Natural killer cell (primary cell): ENCODE measurements at regions not wholly inside any gene's neighbourhood (a gene's known extent, or its start where the extent isn't known, plus 50 kb on each side); places are given as distances from the start of the nearest gene placed in this dataset.
"Not testable (repeated sequence)": the region's sequence is repeated elsewhere in the genome, so short reads cannot be mapped to it uniquely, and the experiment has no call there.

Source experiments
- ATAC-seq, 3 donors: fragments of 150-1000 bp in 2 of 3; fragments of 200-7000 bp in 1 of 3; cut with Tn5 transposase; 1 replicate in 1 of 3; 2 replicates in 2 of 3; pipeline ENCODE4 v1.10.0; 2021; ENCODE audit warnings: mild to moderate bottlenecking in 2 of 3, moderate library complexity in 2 of 3
- DNase-seq, 2 donors: peaks; one replicate each; pipeline versions ENCODE4 v3.0.0 to v3.0.0-alpha.2; 2013 to 2021; ENCODE audit warnings: mixed read lengths in 1 of 2
- H3K27ac ChIP-seq: one replicate; pipeline ENCODE4 v1.5.1; 2013; ENCODE audit warnings: mild to moderate bottlenecking, low read length
- H3K27me3 ChIP-seq: one replicate; pipeline ENCODE4 v1.6.1; 2013; ENCODE audit warnings: low read length; ENCODE audit not compliant: control insufficient read depth, insufficient read depth
- H3K36me3 ChIP-seq: one replicate; pipeline ENCODE4 v1.6.1; 2013; ENCODE audit warnings: low read length; ENCODE audit not compliant: control insufficient read depth, insufficient read depth
- H3K4me1 ChIP-seq: one replicate; pipeline ENCODE4 v1.6.1; 2013; ENCODE audit warnings: low read length; ENCODE audit not compliant: control insufficient read depth, insufficient read depth
- H3K4me3 ChIP-seq: one replicate; pipeline ENCODE4 v1.5.1; 2013; ENCODE audit warnings: low read length
- H3K9me3 ChIP-seq: one replicate; pipeline ENCODE4 v1.6.1; 2013; ENCODE audit warnings: low read length; ENCODE audit not compliant: control insufficient read depth, insufficient read depth
- H3K27ac Mint-ChIP-seq, 2 donors: one replicate each; pipeline ENCODE4 v1.8.0; 2022; ENCODE audit warnings: mild to moderate bottlenecking in 2 of 2, mixed read lengths in 2 of 2, moderate library complexity in 1 of 2
- H3K27me3 Mint-ChIP-seq, 2 donors: one replicate each; pipeline ENCODE4 v1.8.0; 2022; ENCODE audit warnings: low read depth in 2 of 2, mixed read lengths in 2 of 2
- H3K36me3 Mint-ChIP-seq: one replicate; pipeline ENCODE4 v1.8.0; 2022; ENCODE audit warnings: mixed read lengths
- H3K4me1 Mint-ChIP-seq, 2 donors: one replicate each; pipeline ENCODE4 v1.8.0; 2022; ENCODE audit warnings: mixed read lengths in 2 of 2
- H3K4me3 Mint-ChIP-seq: one replicate; pipeline ENCODE4 v1.8.0; 2022; ENCODE audit warnings: mild to moderate bottlenecking, moderate library complexity, mixed read lengths
- H3K9me3 Mint-ChIP-seq, 2 donors: one replicate each; pipeline ENCODE4 v1.8.0; 2022; ENCODE audit warnings: mixed read lengths in 2 of 2
- WGBS: methylation state at CpG from one replicate; pipeline ENCODE4 v1.1.7; 2013; ENCODE audit warnings: missing lambda C conversion rate; ENCODE audit not compliant: insufficient coverage; 5-methylcytosine and 5-hydroxymethylcytosine counted together
- intact Hi-C: fragments of 100-400 bp; cut with micrococcal nuclease; formaldehyde crosslinking; loops from one replicate; pipeline ENCODE4 v1.14.2; 2022
- TF ChIP-seq, protein P1 (sequence below): fragments of 200-600 bp; IDR thresholded peaks from one replicate; pipeline ENCODE4 v1.8.0; 2022; ENCODE audit warnings: antibody characterized with exemption

DNA sequence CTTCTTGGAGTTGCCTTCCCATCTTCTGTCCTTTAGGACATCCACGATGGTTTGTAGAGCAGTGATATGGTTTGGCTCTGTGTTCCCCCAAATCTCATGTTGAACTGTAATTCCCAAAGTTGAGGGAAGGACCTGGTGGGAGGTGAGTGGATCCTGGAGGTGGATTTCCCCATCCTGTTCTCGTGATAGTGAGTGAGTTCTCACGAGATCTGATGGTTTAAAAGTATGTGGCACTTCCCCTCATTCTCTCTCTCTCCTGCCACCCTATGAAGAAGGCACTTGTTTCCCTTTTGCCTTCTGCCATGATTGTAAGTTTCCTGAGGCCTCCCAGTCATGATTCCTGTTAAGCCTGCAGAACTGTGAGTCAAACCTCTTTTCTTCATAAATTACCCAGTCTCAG lies 99.2 kb downstream of the BRMS1L start:
- no peaks in the 10 kb centered on the region for H3K4me1 Mint-ChIP-seq
- H3K27ac Mint-ChIP-seq: no peak overlapping the region
- ATAC-seq (no peak), DNase-seq (no peak)
- no peak overlapping the region for H3K4me3 Mint-ChIP-seq
- H3K9me3 Mint-ChIP-seq: peaks cover 0 to 4% of the 10 kb centered on the region in 2 donors
- Histone ChIP-seq H3K27me3 (no peaks in the 10 kb centered on the region), H3K9me3 (no peaks in the 10 kb centered on the region), H3K4me3 (no peak overlapping the region), H3K4me1 (no peaks in the 10 kb centered on the region), H3K27ac (no peak overlapping the region), H3K36me3 (no peaks in the 10 kb centered on the region)
- intact Hi-C loops: no loop called here
- no peaks in the 10 kb centered on the region for H3K27me3 Mint-ChIP-seq
- TF ChIP-seq, protein P1, sequence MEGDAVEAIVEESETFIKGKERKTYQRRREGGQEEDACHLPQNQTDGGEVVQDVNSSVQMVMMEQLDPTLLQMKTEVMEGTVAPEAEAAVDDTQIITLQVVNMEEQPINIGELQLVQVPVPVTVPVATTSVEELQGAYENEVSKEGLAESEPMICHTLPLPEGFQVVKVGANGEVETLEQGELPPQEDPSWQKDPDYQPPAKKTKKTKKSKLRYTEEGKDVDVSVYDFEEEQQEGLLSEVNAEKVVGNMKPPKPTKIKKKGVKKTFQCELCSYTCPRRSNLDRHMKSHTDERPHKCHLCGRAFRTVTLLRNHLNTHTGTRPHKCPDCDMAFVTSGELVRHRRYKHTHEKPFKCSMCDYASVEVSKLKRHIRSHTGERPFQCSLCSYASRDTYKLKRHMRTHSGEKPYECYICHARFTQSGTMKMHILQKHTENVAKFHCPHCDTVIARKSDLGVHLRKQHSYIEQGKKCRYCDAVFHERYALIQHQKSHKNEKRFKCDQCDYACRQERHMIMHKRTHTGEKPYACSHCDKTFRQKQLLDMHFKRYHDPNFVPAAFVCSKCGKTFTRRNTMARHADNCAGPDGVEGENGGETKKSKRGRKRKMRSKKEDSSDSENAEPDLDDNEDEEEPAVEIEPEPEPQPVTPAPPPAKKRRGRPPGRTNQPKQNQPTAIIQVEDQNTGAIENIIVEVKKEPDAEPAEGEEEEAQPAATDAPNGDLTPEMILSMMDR: no peak
- 100% methylated on average over 1 of the region's 3 CpGs for WGBS
- H3K36me3 Mint-ChIP-seq: no peaks in the 10 kb centered on the region

DNA sequence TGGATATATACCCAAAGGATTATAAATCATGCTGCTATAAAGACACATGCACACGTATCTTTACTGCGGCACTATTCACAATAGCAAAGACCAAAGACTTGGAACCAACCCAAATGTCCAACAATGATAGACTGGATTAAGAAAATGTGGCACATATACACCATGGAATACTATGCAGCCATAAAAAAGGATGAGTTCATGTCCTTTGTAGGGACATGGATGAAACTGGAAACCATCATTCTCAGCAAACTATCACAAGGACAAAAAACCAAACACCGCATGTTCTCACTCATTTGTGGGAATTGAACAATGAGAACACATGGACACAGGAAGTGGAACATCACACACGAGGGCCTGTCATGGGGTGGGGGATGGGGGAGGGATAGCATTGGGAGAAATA lies 96.5 kb downstream of the BRMS1L start:
- H3K9me3 ChIP-seq, H3K4me3 ChIP-seq, H3K27ac ChIP-seq, H3K9me3 Mint-ChIP-seq, DNase-seq, H3K4me3 Mint-ChIP-seq, H3K36me3 Mint-ChIP-seq, H3K4me1 Mint-ChIP-seq, H3K4me1 ChIP-seq, H3K27me3 ChIP-seq, H3K36me3 ChIP-seq, H3K27ac Mint-ChIP-seq, ATAC-seq, H3K27me3 Mint-ChIP-seq, intact Hi-C loops: not testable (repeated sequence)
- WGBS: 86% methylated on average over 4 of the region's 4 CpGs

DNA sequence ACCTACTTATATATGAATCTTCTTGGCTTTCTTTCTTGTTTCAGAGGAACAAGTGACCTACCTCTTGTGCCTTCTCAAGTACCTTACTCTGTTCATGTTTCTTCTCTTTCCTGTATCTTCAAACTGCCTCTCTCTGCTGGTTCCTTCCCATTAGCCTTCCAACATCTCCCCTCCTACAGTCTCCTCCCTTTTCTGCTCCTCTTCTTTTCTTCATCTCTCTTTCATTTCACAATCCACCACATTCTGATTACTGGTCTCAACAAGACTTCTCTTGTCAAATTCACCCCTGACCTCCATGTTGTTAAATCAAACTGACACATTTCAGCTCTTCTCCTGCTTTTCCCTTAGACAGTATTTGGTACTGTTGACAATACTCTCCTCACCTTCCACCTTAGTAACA lies 95.6 kb downstream of the BRMS1L start:
- no peak overlapping the region for H3K4me3 ChIP-seq
- H3K9me3 ChIP-seq: no peaks in the 10 kb centered on the region
- Mint-ChIP-seq H3K9me3 (peaks cover 0 to 4% of the 10 kb centered on the region in 2 donors), H3K36me3 (no peaks in the 10 kb centered on the region), H3K27me3 (peaks cover 0 to 3% of the 10 kb centered on the region in 2 donors), H3K4me3 (no peak overlapping the region), H3K27ac (no peak overlapping the region), H3K4me1 (no peaks in the 10 kb centered on the region)
- ATAC-seq (no peak), DNase-seq (no peak)
- TF ChIP-seq, protein P1: no peak
- intact Hi-C loops: no loop called here
- no peaks in the 10 kb centered on the region for H3K4me1 ChIP-seq
- H3K36me3 ChIP-seq: no peaks in the 10 kb centered on the region
- H3K27ac ChIP-seq: no peak overlapping the region
- peaks cover 2% of the 10 kb centered on the region for H3K27me3 ChIP-seq
